RKO (cell line): ENCODE measurements at regions not wholly inside any gene's neighbourhood (a gene's known extent, or its start where the extent isn't known, plus 50 kb on each side); places are given as distances from the start of the nearest gene placed in this dataset.
"Not testable (repeated sequence)": the region's sequence is repeated elsewhere in the genome, so short reads cannot be mapped to it uniquely, and the experiment has no call there.

ENCODE experiments used
- DNase-seq: peaks from one replicate; pipeline ENCODE4 v3.0.0-alpha.2; 2016; ENCODE audit warnings: low spot score

DNA sequence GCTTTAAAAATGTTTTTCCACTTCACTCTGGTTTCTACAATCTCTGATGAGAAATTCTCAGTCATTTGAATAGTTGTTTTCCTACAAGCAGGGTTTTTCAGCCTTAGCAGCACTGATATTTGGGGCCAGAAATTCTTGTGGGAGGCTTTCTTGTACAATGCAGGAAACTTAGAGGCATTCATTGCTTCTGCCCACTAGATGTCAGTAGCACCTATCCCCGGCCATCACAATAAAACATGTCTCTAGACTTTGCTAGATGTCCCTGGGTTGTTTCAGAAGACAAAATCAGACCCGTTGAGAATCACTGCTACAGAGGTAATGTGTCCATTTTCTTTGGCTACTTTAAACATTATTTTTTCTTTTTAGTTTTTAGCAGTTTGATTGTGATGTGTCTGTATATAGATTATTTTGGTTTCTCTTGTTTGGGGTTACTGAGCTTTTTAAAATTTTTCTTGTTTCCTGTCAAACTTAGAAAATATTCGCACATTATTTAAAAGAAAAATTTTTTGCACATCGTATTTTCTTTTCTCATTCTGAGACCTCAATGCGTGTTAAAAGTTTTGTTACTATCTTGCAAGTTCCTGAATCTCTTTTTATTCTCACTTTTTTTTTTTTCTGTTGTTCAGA is 60.8 kb upstream of the CCDC179 start:
- DNase-seq: peak; percentile 76

DNA sequence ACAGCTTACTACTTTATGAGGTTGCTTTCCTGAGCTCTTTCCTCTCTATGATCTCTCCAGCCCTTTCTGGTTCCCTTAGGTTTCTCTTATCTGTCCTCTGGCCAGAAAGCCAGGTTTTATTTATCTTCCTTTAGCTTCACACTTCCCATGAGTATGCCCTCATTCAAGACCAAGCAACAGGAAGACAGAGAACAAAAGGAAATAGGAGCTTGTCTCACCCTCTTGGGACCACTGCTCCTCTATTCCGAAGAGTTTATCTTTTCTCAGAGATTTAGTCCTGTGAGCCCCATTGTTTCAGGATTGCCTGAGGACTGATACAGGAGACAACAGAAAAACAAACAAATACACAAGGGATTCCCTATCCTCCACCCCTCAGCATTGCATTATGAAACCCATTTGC is 62.4 kb upstream of the CCDC179 start:
- no peak for DNase-seq

DNA sequence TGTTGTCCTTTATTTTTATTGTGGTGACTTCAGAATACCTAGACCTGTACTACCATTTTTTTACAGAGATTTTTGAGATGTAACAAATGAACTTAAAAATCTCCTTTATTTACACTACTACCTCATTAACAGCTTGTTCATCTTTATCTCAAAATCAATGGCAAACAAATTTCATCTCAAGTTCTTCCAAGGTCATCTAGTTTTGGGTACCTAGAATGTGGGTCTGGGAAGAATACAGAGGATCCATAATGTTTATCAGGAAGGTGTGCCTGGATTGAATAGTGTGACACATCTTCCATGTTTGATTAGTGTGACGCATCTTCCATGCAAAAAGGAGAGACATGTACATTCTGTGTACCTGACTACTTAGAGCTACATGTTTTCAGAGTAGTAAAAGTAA is 63.3 kb upstream of the CCDC179 start:
- no peak for DNase-seq

DNA sequence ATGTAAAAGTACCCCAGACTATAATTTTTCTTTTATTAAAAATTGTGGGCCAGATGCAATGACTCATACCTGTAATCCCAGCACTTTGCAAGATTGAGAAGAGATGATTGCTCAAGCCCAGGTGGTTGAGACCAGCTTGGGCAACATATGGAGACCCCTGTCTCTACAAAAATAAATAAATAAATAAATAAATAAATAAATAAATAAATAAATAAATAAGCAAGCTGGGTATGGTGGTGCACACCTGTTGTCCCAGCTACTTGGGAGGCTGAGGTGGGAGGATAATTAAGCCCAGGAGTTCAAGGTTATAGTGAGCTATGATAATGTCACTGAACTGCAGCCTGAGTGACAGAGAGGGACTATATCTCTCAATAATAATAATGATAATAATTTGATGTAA is 66.1 kb upstream of the CCDC179 start:
- DNase-seq: no peak

DNA sequence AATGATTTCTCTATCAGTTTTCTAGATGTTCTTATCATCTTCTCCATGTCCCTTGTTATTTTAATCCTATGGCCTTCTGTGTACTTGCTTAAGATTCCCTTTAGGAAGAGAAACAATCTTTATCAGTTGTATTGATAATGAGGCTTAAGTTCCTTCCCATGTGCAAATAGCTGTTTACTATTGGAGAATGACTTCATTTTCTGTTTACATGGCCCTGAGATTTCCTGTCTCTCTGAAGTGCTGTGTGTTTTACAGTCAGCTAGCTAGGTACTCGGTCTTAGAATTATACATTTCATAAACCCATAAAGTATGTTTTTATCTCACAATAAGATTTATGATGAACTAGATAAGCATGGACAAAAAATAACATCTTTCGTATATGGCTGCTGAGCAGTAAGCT is 67.5 kb upstream of the CCDC179 start:
- DNase-seq: no peak

DNA sequence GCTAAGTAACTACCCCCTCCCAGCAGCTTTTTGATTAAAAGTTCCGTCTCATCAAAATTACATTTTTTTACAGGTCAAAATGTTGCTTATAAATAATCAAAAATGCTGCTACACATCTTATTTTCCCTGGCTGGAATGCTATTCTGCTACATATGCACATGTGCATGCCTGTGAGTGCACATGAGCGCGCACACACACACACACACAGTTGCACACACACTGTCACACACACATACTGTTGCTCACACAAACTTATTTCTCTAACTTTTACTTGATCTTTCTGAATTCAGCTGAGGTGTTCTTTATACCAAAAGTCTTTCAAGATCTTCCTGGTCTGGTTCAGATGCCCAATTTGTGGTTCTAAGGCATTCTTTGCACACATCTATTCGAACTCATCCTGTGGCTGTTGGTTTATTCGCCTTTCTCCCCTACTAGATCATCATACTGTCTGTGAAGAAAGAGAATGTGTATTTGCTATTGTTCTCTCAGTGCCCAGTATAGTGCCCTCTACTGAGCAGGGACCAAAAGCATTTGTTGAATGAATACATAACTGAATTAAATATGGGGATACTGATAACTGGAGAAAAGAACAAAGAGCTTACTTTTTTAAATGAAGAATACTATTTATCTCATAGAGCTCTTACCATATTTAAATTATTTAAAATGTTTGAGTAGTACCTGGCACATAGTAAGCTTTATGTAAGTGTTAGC is 68.1 kb upstream of the CCDC179 start:
- DNase-seq: peak; percentile 16

DNA sequence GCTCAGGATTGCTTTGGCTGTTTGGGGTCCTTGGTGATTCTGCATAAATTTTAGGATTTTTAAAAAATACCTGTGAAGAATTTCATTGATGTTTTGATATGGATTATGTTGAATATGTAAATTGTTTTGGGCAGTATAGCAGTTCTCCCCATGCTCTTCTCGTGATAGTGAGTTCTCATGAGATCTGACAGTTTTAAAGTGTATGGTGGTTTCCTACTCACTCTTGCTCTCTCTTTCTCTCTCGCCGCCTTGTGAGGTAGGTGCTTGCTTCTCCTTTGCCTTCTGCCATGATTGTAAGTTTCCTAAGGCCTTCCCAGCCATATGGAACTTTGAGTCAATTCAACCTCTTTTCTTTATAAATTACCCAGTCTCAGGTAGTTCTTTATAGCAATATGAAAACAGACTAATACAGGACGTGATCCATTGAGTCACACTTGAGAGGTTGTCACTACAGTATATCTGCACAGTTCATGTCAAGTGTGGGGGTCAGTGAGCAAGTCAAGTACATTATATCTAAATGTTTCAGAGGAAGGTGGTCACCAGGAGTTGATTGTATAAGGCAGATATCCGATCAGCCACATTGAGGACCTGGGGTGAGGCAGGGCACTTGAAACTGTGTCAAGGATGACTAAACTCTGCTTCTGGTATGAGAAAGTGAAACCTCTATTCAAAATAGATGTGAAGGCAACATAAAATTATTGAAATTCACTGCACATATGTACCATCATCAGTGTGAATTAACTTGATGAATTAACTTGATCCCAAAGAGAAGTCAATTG is 70.7 kb upstream of the CCDC179 start:
- DNase-seq: no peak

DNA sequence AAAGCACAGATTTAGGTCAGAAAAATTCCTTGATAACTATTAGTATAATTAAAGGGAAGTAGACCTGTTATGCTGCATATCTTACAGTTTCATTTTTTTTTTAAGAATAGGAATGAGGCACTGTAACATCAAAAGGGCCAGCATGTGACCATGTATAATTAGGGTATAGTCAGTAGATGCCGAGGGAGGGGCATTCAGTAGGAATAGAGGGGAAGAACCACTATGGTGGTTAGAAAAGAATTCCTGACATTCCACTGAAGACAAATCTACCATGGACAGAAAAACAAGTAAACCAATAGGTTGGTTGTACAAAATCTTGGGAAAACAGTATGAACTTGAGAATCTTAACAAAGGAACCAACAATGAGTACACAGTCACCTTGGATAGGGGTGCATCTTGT is 78.4 kb upstream of the CCDC179 start:
- no peak for DNase-seq

DNA sequence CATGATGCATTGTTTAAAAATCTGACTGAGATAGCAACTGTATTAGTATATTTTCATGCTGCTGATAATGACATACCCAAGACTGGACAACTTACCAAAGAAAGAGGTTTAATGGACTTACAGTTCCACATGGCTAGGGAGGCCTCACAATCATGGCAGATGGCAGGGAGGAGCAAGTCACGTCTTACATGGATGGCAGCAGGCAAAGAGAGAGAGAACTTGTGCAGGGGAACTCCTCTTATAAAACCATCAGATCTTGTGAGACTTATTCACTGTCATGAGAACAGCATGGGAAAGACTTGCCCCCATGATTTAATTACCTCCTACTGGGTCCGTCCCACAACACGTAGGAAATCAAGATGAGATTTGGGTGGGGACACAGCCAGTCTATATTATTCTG is 81.3 kb upstream of the CCDC179 start:
- not testable (repeated sequence) for DNase-seq

DNA sequence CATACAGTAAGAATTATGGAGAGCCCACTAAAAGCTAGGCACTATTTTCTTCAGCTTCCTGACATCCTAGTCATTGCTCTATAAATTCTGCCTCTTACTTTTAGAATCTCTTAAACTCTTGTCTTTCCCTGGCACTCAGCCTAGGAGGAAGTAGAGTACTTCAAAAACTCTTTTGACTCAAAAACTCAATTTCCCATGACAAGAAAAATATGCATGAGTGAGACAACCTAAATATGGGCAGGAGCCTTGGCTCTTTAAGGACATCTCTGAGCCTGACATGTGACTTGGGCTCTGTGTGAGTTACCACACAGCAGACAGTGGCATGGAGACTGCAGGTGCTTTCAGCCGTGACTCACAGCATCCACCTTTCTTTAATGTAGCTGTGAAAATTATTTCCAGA is 97.5 kb upstream of the CCDC179 start:
- DNase-seq: no peak

DNA sequence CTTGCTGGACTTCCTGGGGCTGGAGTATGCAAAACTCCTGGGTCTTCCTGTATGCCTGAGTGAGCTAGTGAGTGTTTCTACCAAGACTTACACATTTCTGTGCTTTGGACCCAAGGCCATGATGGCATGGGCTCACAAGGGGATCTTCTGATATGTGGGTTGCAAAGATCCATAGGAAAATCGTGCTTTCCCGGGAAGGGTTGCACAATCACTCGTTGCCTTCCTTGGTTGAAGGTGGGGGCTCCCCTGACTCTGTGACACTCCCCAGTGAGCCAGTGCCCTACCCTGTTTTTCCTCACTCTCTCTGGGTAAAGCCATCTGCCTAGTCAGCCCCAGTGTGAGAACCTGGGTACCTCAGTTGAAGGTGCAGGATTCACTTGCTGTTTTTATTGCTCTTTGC is 114.0 kb upstream of the CCDC179 start:
- no peak for DNase-seq

DNA sequence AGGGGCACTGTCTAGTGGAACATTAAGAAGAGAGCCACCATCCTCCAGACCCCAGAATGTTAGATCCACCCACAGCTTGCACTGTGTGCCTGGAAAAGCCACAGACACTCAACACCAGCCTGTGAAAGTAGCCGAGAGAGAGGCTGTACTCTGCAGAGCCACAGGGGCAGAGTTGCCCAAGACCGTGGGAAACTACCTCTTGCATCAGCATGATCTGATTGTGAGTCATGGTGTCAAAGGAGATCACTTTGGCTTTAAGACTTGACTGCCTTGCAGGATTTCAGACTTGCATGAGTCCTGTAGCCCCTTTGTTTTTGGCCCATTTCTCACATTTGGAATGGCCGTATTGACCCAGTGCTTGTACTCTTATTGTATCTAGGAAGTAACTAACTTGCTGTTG is 115.9 kb upstream of the CCDC179 start:
- DNase-seq: peak; percentile 68

DNA sequence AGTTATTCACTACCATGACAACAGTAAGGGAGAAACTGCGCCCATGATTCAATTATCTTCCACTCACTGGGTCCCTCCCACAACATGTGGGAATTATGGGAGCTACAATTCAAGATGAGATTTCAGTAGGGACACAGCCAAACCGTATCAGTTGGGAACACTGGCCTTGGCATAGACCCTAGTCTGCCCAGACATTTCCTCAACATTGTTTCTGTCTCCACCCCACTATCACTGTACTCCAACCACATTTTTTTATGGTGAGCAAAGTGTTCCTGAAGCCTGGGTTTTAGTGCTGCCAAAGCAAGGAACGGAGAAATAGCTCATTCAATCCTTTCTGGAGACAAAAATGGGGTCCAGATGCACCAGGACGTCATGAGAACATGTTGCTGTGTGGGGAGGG is 122.6 kb upstream of the CCDC179 start:
- DNase-seq: no peak

DNA sequence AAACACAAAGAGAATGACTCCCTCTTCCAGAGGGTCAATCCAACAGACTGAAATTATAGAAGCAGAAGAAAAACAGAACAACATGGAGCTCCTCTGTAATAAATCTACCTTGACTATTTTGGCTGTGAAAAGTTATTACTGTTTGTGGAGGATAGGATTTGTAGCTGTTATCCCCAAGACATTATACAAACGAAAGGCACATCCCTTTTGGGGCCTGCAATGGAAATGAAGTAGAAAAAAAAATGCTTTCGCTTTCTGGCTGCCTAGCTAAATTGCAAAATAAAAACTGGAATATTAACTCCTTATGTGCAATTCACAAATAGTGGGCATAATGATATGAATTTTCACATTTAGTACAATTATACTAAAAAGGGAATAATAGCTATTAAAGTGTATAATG is 123.8 kb upstream of the CCDC179 start:
- no peak for DNase-seq

DNA sequence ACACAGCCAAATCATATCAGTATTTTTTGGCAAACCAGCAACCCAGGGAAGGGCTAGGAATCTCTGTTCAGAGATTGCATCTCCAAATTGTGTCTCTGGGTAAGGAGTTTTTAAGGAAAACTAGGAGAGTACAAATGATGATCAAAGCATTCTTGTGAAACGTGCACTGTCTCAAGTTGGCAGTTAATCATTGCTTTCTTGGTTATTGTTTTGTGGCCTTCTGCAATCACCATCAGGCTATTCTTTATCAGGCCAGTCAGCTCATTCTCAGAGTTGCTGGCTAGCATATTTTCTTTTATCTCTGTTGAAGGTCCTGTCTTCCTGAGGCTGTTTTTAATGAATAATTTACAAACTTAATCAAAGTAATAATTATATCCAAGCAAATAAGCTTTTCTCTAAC is 129.1 kb upstream of the CCDC179 start:
- no peak for DNase-seq

DNA sequence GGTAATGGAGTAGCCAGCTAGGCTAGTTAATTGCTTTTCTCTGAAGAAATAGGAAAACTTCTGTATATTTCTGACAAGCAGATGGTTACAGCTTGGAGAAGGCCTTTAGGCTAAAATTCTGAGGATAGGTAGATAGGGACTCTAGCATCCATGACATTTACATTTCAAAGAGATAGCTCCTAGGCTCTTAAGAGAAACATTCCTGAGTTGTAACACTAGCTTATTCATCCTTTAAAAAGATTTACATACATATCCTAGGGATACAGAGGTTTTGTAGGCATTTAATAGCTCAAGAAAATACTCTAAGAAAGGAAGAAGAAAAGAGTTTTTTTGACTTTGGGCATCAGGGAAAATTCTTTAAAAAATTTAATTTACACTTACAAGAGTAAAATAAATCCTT is 130.9 kb upstream of the CCDC179 start:
- no peak for DNase-seq

DNA sequence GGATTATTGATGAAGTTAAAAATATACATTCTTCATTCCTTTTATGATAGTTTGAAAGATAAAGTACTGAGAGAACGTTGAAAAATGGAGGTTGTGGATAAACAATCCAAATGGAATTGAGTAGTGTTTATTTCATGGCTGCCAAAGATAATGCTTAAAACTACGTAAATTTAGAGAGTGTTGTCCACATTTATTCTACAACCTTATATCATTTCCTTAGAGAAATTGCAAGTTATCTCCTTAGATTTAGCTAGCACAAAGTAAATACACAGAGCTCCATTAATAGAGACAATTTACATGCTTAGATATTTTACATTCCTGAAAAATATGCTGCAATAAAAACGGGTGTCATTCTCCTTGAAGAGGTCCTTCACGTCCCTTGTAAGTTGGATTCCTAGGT is 146.5 kb upstream of the CCDC179 start:
- DNase-seq: no peak

DNA sequence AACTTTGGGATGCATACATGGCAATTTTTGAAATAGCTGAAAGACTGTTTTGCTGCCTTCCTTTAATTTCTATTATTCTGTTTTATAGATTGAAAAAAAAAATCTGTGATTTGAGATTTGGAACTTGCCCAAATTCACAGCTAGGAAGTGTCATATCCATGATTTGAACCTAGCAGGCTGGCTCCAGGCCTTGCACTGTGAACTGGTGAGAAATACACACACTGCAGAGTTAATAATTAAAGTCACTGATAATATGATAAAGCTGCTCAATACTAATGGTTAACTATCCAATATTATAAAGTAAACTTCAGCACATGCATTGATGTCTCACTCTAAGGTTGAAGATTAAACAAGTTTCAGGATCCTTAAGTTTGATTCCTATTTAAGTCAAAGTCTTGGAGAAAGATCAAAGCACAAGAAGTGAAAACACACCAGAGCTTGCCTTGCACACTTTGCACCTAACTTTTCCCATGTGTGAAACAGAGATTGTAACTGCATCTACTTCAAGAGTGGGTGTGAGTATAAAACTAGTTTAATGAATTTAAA is 150.6 kb upstream of the CCDC179 start:
- DNase-seq: no peak

DNA sequence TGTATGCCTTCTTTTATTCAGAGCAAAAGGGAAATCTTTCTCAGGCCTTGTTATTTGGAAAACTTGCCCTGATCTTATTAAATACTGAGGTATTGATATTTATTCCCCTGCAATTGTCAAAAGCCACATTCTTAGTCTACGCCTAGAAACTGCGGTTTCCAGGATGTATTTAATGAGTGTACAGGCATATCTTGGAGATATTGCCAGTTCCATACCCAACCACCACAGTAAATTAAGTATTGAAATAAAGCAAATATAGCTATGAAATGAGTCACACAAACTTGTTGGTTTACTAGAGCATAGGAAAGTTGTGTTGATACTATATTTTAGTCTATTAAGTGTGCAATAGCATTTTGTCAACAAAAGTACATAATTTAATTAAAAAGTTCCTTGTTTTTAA is 152.7 kb upstream of the CCDC179 start:
- no peak for DNase-seq

DNA sequence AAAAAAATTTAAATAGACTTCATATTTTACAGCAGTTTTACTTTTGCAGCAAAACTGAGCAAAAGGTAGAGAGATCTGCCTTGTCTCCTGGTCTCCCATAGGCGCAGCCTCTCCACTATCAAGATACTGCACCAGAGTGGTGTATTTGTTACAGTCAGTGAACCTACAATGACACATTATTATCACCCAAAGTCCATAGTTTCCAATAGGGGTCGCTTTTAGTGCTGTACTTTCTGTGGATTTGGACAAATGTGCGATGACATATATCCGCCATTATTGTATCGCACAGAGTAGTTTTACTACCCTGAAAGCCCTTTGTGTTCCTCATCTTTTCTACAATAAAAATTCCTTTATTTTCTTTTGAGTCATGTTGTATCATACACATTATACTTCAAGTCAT is 153.2 kb upstream of the CCDC179 start:
- no peak for DNase-seq

DNA sequence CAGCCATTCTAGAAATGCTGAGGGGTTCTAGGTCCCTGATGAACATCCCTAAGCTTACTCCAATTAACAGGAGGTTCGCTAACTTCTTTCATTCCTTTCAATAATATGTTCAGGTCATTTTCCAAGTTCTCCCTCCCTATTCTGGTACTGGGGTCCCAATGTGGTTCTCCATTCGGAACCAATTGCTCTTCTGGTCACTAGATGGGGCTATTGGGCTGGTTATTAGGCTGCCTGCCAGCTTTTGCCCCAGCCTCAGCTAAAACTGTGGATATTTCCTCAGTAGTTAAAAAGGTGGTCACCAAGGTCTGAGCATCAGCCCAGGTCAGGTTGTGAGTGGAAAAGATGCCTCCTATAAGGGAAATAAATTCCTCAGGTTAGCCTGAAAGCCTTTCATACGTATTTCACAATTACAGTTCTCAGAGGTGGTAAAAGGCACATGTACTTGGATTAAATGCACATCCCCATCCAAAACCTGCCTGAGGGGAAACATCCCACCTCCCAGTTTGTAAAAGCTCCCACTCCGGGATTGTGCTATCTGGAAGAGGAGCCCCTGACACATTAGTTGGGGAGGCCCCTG is 161.1 kb upstream of the CCDC179 start:
- DNase-seq: peak; percentile 21

DNA sequence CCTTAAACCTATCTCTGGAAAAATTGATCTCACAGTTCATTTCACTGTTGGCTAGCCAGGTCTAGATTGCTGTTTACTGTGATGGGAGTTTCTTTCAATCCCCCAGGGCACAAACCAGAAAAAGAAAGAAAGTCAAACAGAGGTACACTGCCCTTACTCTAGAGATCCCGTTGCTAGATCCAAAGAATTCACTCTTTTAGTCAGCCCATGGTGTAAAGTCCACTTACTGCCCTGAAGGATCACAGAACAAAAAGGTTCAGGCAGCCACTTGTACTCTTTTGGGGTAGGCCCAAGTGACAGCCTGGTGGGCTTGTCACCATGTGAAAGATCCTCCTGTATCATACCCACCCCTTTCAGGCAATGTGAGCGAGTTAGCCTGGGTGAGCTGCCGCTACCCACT is 162.6 kb upstream of the CCDC179 start:
- no peak for DNase-seq

DNA sequence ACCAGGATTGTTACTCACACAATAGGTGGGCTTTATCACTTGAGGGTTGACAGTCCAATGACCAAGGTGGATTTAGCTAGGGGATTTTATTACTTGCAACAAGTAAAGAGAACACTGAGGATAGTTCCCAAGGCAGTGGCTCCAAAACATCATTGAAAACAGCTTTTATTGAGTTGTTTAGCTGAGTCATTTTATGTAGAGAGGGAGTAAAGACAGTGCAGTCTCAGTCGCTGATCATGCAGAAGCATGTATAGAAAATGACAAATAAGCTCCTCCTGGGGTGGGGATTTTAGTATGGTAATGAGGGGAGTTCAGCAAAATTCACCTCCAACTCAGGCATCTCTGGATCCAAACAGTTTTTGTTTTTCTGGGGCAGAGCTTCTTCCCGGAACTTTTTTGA is 163.0 kb upstream of the CCDC179 start:
- DNase-seq: no peak
